ENCODE measurements at regions not wholly inside any gene's neighbourhood (a gene's known extent, or its start where the extent isn't known, plus 50 kb on each side); places are given as distances from the start of the nearest gene placed in this dataset.

DNA sequence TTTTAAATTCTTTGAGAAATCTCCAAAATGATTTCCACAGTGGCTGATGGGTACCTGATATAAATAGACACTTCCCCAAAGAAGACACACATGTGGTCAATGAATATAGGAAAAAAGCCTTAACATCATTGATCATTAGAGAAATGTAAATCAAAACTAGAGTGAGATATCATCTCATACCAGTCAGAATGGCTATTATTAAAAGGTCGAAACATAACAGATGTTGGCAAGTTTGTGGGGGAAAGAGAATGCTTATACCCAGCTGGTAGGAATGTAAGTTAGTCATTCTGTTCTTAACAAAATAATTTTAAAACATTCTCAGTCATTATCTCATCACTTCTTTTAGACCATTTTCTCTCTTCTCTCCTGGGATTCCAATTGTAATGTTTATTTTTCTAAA, 1666.0 kb upstream of the ACO1 start:
- no peak for TF ChIP-seq POLR2A (IDR thresholded peaks at IDR 0.05)
- TF ChIP-seq, protein P1, sequence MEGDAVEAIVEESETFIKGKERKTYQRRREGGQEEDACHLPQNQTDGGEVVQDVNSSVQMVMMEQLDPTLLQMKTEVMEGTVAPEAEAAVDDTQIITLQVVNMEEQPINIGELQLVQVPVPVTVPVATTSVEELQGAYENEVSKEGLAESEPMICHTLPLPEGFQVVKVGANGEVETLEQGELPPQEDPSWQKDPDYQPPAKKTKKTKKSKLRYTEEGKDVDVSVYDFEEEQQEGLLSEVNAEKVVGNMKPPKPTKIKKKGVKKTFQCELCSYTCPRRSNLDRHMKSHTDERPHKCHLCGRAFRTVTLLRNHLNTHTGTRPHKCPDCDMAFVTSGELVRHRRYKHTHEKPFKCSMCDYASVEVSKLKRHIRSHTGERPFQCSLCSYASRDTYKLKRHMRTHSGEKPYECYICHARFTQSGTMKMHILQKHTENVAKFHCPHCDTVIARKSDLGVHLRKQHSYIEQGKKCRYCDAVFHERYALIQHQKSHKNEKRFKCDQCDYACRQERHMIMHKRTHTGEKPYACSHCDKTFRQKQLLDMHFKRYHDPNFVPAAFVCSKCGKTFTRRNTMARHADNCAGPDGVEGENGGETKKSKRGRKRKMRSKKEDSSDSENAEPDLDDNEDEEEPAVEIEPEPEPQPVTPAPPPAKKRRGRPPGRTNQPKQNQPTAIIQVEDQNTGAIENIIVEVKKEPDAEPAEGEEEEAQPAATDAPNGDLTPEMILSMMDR (IDR thresholded peaks at IDR 0.05): no peak

Data from lower leg skin (tissue), 3 donors.